LNCaP clone FGC (cell line): ENCODE measurements at regions not wholly inside any gene's neighbourhood (a gene's known extent, or its start where the extent isn't known, plus 50 kb on each side); places are given as distances from the start of the nearest gene placed in this dataset.

Experiments used
- DNase-seq: peaks from one replicate; pipeline ENCODE4 v3.0.0-alpha.2; 2011; ENCODE audit warnings: low read depth
- H3K4me3 ChIP-seq: 2 replicates; pipeline ENCODE4 v1.5.1; 2011; ENCODE audit warnings: mild to moderate bottlenecking, low read depth, low read length, control low read depth
- TF ChIP-seq, protein P1 (sequence below): IDR thresholded peaks from 2 replicates; pipeline ENCODE4 v1.5.1; 2012; ENCODE audit warnings: mild to moderate bottlenecking; ENCODE audit not compliant: control insufficient read depth, insufficient read depth; ENCODE audit errors: extremely low read depth

DNA sequence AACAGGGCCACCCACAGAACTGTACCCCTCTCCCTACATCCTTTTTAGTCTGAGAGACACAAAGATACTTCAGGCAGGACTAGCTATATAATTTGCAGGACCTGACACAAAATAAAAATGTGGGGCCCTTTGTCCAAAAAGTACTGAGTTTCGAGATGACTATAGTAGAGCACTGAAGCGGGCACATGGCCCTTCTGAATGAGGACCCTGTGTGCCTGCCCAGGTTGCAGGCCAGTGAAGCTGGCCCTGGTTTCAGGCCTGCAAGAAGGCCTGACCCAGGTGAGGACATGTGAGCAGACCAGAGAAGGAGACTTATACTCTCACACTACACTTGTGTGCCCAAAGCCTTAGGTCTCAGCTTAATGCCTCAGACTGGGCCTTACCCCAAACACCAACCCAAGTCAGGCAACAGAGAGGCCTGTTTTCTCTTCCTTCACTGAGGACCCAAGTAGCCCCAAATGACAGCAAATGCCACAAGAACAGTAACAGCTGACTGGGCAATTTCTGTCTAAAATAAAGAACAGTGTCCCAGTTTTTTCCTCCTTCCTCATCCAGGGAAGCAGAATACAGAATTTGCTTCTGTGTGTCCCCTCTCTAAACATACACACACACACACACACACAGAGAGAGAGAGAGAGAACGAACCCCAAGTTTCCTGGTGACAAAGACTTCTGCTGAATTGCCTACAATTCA, 100.9 kb upstream of the ARHGEF3 start:
- TF ChIP-seq, protein P1, sequence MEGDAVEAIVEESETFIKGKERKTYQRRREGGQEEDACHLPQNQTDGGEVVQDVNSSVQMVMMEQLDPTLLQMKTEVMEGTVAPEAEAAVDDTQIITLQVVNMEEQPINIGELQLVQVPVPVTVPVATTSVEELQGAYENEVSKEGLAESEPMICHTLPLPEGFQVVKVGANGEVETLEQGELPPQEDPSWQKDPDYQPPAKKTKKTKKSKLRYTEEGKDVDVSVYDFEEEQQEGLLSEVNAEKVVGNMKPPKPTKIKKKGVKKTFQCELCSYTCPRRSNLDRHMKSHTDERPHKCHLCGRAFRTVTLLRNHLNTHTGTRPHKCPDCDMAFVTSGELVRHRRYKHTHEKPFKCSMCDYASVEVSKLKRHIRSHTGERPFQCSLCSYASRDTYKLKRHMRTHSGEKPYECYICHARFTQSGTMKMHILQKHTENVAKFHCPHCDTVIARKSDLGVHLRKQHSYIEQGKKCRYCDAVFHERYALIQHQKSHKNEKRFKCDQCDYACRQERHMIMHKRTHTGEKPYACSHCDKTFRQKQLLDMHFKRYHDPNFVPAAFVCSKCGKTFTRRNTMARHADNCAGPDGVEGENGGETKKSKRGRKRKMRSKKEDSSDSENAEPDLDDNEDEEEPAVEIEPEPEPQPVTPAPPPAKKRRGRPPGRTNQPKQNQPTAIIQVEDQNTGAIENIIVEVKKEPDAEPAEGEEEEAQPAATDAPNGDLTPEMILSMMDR: no peak
- DNase-seq: no peak
- no peak overlapping the region for H3K4me3 ChIP-seq

DNA sequence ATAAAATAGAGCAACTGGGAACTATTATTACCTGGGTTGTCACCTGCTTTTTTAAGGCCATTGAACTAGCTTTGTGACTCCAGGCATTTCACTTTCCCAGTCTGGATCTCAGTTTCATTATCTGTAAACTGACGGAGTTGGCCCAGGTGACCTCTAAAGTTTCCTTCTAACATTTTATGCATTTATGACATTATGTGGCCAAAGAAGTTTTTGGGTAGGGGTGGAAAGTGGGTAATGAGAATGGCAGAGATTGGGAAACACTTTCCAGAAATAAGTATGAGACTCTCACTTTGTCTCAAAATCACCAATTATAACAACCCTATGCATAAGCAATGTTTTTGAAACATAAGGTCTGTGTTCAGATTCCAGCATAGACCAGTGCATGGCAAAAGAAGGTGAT, 99.1 kb upstream of the ARHGEF3 start:
- no peak overlapping the region for H3K4me3 ChIP-seq
- TF ChIP-seq, protein P1: no peak
- no peak for DNase-seq

DNA sequence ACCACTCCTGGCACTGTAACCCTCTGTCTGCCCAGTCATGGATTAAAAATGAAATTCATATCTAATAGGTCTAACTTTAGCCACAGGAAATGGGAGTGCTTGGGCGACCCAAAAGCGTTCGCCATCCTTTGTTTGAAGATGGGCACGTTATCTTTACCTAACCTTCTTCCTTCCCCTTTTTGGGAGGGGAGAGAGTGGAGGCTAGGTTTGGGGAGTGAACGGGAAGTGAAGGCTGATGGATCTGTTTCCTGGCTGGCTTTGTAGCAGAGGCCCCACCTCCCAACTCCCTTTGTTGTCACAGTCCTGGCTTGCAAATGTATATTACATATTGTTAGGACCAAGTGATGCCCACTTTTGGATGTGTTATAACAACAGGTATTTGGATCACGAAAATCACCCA, 98.1 kb upstream of the ARHGEF3 start:
- DNase-seq: no peak
- TF ChIP-seq, protein P1: no peak
- no peak overlapping the region for H3K4me3 ChIP-seq

DNA sequence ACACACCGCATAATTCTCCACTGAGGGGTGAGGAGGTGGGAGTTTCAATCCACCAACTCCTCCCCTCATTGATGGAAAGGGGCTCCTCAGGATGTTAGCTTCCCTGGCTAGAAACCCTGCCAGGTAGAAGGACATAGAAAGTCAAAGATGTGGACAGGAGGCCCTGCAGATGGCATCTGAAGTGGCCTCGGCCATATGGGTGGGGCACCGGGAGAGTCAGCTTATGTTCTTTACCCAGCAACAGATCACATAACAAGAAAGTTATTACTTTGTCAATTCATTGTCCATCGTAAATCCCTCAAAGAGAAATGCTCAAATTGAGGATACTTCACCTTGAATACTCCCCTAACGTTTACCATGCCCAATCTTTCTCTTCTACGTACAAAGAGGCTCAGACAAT, 97.3 kb upstream of the ARHGEF3 start:
- DNase-seq: no peak
- TF ChIP-seq, protein P1: no peak
- H3K4me3 ChIP-seq: no peak overlapping the region

DNA sequence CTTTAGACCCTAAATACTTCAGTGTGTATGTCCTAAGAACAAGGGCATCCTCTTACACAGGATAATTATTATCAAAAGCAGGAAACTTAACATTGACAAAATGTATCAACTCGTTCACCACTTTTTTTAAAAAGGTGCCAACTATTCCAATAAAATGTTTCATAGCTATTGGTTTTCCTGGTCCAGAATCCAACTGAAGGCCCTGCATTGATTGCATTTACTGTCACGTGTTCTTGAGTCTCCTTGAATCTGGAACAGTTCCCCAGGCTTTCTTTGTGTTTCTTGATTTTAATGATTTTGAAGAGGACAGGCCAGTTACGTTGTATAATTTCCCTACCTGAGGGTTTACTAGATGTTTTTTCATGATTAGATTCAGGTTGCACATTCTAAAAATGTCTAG, 94.6 kb upstream of the ARHGEF3 start:
- TF ChIP-seq, protein P1: no peak
- no peak overlapping the region for H3K4me3 ChIP-seq
- DNase-seq: peak; percentile 76

DNA sequence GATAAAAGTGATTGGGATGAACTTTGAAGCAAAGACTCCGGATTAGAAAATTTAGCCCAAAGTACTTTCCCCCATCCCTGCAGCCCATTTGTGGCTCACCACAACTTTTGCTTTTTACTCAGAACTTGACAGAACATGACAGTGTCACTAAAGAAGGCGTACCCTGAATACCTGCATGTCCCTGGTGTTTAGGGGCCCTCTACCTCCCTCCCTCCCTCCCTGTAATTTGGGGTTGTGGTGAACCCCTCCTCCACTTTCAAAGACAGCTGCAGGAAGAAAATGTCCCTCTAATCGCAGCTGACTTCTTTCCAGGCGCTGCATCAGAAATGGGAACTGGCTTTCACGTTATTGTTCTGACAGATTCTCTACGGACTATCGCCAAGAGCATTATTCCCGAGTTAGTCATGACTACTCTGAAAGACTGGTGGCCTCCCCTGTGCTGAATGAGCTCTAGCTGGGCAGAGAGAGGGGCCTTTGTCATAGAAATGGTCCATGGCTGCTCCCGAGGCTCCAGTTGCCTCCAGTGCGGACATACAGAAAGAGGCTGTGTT, 93.2 kb upstream of the ARHGEF3 start:
- TF ChIP-seq, protein P1: no peak
- no peak overlapping the region for H3K4me3 ChIP-seq
- no peak for DNase-seq
